ENCODE measurements at regions not wholly inside any gene's neighbourhood (a gene's known extent, or its start where the extent isn't known, plus 50 kb on each side); places are given as distances from the start of the nearest gene placed in this dataset.

DNA sequence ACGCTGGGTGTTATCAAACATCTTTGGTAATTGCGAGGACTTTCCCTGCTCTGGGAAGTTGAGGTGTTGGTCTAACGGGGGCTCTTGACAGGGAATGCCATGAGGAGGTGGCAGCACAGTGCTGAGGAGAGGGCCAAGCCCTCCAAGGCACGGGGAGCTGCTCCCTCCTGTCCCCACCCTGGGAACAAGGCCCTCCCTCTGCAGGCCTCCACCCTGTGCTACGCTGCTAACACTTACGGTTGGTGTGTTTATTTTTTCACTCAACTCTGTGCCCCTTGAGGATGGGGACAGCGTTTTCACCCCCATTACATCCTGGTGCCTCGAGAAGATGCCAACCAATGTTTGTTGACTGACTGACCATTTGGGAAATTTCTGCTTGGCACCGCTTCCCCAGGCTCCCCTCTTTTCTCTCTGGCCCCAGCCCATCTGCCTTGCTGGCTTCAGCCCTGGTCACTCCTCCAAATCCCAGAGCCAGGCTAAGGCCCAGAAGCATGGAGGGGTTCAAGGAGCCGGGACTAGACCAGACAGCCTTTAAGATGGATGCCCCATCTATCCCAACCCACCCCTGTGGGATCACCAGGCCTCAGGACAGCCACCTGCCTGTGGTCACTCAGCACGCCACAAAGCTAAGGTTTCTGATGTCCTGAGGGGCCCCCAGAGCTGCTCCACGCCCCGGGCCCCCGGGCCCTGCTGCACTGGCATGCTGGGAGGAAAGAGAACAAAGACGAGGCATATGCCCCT is 125.7 kb downstream of the BARX1 start:
- DNase-seq (ENCODE audit: low spot score), result no peak

DNA sequence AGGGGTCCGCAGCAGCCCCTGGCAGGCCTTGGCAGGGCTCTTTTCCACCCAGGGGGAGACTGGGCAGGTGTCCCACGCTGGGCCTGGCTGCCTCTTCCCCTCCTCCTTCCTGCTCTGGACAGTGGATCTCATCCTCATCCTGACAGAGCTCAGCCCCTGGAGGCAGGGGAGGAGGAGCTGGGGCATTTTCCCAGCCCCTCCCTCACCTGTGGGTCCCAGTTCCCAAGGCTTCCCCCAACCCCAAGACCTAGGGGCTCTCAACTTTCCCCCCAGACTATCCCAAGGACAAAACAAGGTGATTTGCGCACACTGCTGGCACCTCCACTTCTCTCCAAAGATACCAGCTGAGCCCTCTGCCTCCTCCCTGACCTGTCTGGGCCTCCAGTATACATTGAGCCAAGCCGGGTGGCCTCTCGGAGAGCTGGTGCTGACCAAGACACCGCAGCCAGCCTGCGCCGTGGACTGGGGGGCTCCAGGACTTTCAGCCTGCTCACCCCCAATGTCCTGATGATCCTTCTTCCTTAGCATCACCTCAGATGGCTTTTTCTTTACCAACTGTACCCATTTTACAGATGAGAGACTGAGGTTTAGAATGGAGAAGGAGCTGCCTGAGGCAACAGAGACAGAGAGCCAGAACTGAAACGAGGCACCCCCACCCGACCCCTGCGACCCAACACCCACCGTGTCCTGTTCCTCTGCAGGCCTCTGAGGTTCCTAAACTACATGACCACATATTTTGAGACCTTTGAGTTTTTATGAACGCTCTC is 126.6 kb downstream of the BARX1 start:
- DNase-seq (ENCODE audit: low spot score), result no peak

GRCh38 chr9:93827545-93828330 is 127.4 kb downstream of the BARX1 start:
- DNase-seq (ENCODE audit: low spot score), result peak; percentile 61

GRCh38 chr9:93826905-93827544 is 128.1 kb downstream of the BARX1 start:
- no peak for DNase-seq (ENCODE audit: low spot score)

GRCh38 chr9:93826209-93826608 is 128.9 kb downstream of the BARX1 start:
- DNase-seq (ENCODE audit: low spot score), result no peak

DNA sequence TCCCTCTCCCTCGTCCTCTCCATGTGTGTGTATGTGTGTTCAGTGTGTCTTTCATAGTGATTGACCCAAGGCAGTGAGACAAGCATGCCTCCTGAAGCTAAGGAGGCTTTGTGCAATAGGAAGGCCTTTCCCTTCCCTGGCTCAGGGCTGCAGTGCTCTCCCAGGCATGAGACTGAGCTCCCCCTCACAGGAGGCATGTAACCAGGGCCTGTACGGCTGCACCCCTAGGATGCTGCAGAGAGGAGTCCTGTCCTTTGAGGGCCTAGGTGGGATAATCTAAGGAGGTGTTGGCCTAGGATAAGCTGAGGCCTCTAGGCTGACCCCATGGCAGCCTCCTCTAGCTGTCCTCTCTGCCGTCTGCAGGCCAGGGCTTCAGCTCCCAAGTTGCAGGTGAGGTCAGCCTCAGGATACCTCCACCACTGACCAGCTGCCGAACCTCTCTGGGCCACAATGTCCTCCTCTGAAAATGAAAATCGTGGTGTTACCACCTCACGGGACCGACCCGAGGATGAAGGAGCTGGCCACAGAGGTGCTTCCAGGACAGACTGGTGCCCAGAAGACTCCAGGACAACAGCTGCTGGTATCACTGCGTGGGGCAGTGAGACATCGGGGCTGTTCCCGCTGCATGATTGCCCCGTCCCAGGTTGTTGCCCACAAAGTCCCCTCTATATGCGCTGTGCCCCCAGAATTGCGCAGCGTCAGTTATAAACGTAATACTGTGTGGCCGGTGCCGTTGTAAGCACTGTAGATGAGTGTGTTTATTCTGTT is 129.6 kb downstream of the BARX1 start:
- no peak for DNase-seq (ENCODE audit: low spot score)

DNA sequence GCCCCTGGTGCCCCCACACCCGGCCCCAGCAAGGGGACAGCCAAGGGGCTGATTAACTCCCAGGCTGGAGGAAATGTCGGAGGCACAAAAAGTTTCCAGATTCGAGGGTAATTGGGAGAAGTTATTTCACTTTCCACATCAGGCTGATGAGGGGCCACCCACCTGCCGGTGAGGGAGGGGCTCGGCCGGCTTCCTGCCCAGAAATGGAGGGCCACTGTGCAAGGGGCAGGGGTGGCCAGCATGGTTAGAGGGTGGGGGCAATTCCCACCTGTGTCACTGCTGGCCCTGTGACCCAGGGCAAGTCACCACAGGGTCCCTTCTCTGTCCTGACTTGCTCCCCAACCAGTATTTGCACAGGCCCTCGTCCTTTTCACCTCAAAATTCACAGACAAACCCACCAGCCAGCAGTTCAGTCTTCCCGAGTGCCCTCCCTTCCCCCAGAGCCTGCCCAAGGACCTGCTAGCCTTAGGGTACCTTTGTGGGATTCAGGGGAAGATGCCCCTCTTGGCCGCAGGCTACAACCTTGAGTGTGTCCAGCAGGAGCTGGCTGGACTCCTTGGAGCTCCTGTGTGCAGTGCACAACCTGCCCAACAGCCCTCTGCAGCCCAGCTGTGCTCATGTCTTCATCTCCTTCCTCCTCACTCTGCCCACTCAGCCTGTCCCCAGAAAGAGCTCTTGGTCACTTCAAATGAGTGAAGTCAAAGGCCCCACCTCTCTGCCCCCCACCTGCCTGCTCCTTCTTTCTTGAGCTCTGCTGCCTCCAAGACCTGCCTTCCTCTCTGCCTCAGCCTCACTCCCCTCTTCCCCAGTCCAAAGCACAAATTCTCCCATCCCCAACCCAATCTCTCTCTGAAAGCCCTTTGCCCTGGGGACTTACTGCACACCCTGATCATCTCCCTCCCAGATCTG is 130.5 kb downstream of the BARX1 start:
- DNase-seq (ENCODE audit: low spot score), result no peak

DNA sequence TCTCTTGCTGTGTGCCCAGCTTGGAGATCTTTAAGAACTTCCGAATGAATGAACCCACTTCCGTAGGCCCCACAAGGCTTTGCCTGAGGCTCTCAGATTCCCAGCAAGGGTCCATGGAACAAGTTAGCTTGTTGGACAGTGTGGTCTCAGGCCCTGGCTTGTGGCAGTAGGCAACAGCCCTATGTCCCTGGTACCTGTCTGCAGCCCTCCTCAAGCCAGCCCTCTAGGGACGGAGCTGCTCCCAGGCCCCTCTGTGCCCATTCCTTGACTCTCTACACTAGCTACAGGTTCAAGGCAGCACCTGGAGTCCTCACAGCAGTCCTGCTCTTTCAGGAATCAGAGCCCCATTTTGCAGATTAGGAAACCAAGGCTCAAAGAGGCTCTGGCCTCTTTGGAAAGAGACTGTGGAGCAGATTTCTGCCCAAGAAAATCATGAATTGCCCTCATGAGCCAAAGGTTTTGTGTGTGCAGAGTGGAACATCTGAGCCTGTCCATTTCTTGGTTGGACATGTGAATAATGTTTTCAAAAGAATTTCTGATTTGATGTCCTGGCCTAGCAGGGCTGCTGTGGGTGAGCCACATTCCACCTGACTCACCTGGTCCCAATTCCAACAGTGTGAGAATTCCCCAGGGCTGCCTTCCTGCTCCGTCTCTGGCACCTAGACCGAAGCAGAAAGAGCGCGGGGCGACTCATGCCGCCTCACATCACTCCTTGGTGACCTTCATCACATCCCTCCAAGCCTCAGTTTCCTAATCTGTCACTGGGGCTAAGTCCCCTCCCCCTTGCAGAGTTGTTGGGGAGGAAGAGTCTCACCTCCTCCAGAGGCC is 131.7 kb downstream of the BARX1 start:
- DNase-seq (ENCODE audit: low spot score), result no peak

DNA sequence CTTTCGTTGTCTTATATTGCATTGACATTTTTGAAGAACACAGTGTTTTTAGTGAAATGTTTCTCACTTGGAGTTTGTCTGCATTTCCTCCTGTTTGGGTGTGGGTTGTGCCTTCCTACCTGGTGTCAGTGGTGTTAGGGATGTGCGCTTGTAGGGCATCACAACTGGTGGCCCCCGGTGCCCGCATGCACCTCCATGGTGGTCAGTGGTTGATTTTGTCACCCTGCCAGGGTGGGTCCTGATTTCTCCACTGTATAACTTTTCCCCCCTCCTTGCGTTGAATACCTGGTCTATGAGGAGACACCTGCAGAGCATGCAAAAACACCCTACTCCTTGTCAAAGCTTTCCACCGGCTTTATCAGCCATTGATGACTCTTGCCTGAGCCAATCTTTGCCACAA is 132.9 kb downstream of the BARX1 start:
- no peak for DNase-seq (ENCODE audit: low spot score)

DNA sequence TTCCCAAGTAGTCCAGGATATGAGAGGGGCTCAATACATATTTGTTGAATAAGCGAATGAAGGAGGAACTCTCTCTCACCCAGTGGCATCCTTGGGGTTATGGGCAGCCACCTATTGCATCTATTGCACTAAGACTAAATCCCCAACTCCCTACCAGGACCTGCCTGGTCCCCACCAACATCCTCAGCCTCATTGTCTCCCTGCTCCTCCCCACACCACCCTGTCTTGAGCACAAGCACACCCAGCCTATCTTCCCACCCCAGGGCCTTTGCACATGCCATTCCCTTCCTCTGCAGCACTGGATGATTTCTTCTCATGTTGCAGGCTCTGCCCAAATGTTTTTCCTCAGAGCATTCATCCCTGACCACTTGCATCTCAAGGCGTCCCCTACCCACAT is 133.8 kb downstream of the BARX1 start:
- DNase-seq (ENCODE audit: low spot score), result no peak

GRCh38 chr9:93820667-93821306 is 134.4 kb downstream of the BARX1 start:
- no peak for DNase-seq (ENCODE audit: low spot score)

GRCh38 chr9:93819905-93820304 is 135.2 kb downstream of the BARX1 start:
- DNase-seq (ENCODE audit: low spot score), result no peak

DNA sequence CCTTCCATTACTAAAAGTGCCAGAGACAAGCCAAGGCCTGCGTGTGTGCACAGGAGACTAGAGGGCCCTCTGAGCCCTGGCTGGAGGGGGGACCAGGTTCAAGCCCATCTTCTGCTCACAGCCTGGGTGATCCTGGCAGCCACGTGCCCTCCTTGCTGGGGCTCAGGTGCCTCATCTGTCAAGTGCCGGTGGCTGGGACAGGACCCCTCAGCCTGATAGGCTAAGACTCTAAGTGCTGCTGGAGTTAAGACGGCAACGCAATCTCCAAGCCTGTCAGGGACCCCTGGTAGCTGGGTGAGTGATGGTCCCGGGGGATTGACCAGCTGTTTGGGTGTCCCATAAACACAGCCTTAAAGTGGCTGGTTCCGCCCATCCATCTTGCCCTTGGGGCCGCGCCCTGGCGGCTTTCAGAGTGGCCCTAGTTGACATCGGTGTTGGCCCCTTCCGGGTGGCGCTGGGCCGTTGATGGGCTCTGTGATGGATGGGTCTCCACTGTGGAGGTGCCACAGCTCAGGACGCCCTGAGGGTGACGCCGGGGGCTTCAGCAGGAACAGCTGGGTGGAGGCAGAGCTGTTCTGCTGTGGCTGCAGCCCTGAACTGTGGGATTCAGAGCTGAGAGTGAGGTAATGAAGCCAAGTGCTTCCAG is 136.2 kb downstream of the BARX1 start:
- no peak for DNase-seq (ENCODE audit: low spot score)

- DNase-seq (ENCODE audit: low spot score), result no peak
Measured at GRCh38 chr9:93818237-93818636, 136.9 kb downstream of the BARX1 start.

- no peak for DNase-seq (ENCODE audit: low spot score)
Measured at GRCh38 chr9:93815677-93816076, 139.5 kb downstream of the BARX1 start.

- no peak for DNase-seq (ENCODE audit: low spot score)
Measured at GRCh38 chr9:93815135-93815534, 140.0 kb downstream of the BARX1 start.

- DNase-seq (ENCODE audit: low spot score), result peak; percentile 21
Measured at GRCh38 chr9:93814077-93814956, 140.8 kb downstream of the BARX1 start.

Data from SK-N-DZ (cell line).